SK-N-MC (cell line): ENCODE measurements at regions not wholly inside any gene's neighbourhood (a gene's known extent, or its start where the extent isn't known, plus 50 kb on each side); places are given as distances from the start of the nearest gene placed in this dataset.

Experiments
- EZH2 ChIP-seq: fragments of 200-600 bp; sonication (generic); IDR thresholded peaks from one replicate; pipeline ENCODE4 v1.6.1; 2017; ENCODE audit warnings: antibody characterized with exemption
- FOXP2 ChIP-seq: optimal IDR thresholded peaks from 2 replicates; pipeline ENCODE3; 2011; ENCODE audit warnings: mild to moderate bottlenecking, moderate library complexity; ENCODE audit not compliant: insufficient read depth; ENCODE audit errors: extremely low read length, control extremely low read depth

DNA sequence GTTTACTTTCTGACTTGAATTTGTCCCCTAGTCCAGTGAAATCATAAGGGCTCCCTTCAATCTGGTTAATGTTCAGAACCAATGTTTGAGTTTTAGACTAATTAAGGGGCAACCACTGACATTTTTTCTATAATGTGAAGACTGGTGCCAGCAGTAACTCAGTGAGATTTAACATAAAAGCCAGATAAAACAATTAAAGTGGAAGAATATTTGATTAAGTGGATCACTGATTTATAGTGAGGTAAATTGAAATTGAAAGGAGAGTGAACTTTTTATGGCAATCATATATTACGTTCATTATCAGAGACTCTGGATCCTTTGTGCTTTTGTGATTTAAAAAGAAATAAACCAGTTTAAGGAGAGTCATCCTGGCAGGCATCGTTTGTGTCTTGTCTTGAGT is 246.8 kb downstream of the GATA3 start:
- no peak for TF ChIP-seq EZH2
- TF ChIP-seq FOXP2, result no peak
